Stimulated activated CD4-positive, alpha-beta T cell treated with anti-CD3 and anti-CD28 coated beads, TNF-alpha, amount 100 ng/mL, for 4 hours (primary cell): ENCODE measurements at regions not wholly inside any gene's neighbourhood (a gene's known extent, or its start where the extent isn't known, plus 50 kb on each side); places are given as distances from the start of the nearest gene placed in this dataset.

Experiments
- DNase-seq, 3 experiments: peaks; one replicate each; pipeline ENCODE4 v3.0.0-alpha.2; 2020; ENCODE audit warnings: low read depth in 3 of 3

DNA sequence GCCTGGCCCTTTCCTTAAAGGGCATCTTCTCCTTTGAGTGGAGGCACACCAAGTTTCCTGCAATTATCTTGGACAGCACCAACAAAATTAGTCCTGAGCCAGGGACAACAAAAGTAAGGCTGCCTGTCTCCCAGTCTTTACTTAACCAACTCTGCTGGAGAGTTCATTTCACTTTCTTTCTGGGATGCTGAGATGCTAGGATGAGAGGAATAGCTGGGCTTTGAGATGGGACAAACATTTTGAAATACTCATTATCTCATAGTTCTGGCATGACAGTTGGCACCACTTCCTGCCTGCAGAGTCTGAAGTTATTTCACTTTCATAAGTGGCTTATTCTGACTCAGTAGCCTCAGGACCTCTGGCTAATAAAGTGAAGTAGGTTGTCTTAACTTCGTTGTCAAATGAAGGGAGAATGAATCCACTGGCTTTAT, 157.0 kb downstream of the C9orf152 start:
- no peak for DNase-seq

DNA sequence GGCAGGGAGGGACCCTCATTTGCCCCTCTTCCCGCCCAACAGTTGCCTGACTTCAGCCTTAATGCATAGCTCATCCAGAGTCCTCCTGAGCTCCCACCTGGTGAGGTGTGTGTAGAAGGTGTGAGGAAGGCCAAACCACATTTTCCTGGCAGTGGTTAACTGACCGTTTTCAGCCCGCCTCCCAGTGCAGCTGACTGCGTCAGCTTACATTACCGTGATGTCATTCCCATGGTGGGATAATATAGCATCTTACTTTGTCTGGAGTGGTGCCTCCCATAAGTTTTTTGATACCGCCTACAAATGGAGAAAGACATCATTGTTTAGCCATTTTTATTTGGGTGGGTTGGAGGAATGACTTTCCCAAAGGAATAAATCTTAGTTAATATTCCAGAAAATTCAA, 151.9 kb downstream of the C9orf152 start:
- no peak for DNase-seq

DNA sequence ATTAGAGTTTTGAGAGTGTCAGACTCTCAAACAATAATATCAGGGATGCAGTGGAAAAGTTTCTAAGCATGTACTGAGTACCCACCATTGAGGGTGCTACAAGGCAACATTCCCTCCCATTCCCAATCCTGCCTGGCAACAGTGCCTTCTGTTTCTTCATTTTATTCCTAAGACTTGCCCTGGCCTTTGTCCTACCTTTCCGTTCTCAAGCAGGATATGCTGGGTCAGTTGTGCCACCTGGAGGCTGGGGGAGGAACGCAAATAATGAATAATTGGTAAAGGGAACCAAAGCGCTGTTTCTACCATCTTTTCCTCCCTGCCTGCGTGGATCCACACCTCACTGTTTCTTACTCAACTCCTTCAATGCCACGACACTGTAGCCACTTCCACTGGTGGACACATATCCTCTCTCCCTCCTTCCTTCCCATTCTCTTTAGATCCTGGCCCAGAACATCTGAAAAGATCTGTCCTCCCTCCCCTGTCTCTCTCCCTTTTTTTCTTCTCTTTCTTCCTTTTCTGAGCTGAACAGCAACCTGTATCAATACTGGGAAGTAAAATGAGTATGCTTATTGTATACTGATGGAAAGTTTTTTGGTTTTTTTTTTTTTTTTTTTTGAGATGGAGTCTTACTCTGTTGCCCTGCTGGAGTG, 149.5 kb downstream of the C9orf152 start:
- DNase-seq: peak in 2 of 3 experiments; percentile 13 to 41

DNA sequence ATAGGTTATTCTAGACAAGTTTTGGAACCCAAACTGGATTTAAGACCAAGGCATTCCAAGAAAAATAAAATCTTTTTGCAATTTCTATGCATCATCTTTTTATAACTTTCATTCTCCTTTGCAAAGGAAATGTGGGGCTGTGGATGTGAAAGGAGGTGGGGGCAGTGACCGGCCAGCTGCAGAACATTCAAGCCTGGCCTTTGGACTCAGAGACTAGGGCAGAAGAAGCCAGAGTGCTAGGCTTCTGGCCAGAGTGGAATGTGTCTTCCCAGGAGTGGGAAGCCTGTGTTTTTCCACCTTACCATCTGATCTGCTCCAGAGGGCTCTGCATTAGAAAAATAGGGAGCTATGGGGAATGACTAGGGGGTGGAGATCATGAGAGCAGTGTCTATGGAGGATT, 148.5 kb downstream of the C9orf152 start:
- no peak for DNase-seq

DNA sequence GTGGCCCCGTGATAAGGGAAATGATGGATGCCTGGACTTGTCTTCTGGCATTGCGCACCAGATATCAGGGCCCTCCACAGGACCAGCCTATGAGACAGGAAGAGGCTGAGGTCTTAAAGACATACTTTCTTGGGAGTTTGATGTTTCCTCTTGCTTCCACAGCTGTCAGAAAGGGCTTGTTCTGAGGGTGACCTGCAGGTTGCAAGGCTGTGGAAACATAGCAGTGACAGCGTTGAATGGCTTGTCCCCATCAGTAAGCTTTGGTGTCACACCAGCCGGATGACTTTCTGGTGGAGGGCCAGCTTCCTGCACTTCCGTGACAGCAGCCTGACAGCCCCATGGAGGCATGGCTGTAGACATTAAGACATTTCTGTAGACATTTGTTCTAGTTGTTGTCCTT, 143.2 kb downstream of the C9orf152 start:
- no peak for DNase-seq

DNA sequence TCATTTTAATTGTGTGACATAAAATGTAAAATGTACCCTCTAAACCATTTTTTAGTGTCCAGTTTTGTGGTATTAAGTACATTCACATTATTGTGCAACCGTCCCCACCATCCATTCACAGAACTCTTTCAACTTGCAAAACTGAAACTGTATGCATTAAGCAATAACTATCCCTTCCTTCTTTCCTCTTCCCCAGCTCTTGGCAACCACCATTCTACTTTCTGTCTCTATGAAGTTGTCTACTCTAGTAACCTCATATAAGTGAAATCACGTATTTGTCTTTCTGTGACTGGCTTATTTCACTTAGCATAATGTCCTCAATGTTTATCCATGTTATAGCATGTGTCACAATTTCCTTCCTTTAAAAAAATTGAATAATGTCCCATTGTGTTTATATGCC, 142.4 kb downstream of the C9orf152 start:
- no peak for DNase-seq

DNA sequence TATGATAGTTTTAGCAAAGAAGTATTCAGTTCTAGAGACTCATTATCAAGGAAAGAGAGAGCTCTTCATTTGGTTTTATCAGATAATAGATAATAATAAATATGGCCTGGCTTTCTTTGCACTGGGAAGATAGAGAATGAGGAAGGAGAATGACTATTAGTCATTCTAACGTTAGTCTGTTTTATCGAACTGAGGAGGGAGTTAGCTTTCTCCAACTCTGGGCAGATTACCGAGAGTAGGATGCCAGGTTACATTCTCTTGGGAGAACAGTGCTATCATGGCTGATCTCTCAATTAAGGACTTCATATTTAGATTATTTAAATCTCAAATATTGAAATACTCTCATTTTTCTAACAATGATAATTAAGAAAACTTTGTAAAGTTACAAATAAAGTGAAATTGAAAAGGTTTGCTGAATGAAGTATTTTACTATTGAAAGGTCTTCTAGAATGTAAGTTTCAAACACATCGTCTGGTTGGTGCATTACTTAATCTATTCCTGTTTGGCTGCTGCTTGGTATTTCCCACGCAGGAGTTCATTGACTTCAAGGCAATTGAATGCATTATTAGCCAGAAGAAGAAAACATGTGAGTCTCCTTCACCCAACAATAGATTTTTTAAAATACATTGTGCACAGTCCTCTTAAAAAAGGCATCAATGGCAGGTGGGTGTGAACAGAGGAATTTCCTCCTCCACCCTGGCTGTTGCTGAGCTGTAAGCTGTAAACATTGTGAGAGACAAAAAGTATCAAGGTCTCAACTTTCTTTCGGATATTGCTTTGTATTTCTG, 140.8 kb downstream of the C9orf152 start:
- no peak for DNase-seq

DNA sequence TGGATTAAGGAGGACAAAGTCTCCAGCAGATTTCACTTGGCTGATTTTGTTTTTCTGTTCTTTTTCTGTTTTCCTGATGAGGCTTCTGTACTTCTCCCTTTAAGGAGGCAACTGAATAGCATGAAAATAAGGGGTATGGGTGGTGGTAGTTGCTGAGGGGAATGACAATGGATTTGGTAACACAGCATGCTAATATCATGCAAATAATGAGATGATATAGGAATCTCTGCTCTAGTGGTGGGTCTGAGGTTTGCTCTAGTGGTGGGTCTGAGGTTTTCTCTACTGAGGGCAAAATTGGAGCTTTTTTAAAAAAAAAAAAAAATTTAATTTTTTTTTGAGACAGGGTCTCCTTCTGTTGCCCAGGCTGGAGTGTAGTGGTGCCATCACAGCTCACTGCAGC, 139.7 kb downstream of the C9orf152 start:
- DNase-seq: no peak

DNA sequence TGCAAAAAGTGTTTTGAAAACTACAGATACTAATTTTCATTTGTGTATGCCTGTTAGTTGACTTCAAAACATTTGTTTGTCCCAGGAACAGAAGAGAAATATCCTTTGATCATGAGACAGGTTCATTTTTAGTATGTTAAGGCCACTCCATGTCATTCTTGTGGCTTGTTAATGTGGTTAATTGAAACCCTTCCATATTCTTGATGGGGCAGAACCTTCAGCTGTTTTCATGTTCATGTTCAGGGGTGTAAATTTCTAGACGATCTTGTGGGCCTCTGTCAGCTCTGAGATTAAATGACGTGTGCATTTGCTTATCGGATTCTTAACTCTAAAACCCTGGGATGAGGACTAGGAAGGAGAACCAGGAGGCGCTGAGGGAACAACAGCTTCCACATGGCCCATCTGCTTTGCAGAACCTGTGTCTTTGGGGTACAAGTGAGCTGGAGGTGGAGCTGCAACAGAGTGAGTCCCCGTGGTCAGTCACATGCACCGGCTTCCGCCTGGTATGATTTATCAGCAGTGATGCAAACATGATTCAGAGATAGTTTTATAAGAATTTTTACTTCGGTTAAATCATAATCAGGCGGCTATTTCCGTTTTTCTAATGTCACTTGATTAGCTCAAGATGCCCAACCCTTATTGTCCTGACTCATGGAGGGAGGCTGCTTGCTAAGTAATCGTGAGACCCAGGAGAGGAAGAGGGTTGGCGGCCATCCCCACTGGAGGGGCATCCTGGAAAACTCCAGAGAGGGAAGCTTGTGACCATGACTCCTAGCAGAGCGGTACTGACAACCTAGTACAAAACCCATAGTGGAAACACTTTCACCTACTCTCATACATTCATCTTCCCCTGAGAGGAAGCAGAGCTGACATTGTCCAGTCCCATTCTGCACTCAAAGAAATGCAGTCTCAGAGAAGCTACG, 138.4 kb downstream of the C9orf152 start:
- no peak for DNase-seq

DNA sequence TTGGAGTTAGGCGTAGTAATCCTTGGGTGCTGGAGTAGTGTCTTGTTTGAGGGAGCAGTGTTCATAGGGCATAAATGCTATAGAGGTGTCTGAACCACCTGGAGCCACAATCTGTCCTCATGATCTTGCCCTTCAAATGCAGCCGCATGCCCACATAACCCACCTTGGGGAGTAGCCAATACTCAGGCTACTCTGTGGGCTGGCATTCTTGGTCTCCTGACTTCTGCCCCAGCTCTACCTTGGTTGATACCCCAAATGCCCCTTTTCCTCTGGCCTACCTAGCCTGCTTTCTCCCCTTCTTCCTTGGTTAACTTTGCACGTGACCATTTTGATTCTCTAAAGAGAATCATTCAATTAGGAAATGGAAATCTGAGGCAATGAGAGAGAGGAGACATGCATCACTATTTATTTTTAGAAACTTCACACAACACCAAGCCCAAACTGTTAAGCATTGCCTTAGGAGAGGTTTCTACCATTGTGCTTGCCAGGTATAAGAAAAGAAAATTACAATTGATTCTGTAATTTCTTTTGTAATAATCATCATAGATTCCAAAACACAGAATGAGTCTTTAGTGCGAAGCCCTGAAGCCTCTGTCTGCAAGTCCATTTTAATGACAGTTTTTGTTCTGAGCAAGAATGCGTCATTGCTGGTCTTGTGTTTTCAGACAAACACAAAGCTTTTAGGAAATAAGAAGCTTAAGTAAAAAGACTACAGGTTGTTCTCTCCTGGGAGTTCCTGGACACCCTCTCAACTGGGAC, 135.2 kb downstream of the C9orf152 start:
- no peak for DNase-seq

DNA sequence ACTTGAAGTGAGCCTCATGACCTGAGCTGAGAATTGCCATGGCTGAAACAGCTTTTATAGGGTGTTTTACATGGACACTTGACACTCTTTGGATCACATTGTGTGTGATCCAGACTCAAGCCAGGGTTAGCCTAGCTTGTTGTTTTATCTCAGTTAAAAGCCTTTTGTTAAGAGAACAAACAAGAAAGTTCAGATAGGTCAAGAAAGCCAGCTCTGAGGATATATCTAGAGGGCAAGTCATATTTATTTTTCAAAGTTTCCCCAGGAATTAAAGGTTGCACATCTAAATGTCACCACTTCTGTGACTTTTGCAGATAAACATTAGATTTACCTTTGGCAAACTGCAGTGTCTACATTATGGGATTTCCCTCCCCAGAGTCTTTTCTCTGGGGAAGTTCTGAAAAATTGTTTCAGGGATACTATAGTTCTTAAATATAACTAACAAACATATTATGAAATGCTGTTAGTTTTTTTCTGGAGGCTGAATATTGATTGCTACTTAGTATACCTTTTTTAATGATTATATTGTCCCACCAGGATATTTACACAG, 134.5 kb downstream of the C9orf152 start:
- no peak for DNase-seq

DNA sequence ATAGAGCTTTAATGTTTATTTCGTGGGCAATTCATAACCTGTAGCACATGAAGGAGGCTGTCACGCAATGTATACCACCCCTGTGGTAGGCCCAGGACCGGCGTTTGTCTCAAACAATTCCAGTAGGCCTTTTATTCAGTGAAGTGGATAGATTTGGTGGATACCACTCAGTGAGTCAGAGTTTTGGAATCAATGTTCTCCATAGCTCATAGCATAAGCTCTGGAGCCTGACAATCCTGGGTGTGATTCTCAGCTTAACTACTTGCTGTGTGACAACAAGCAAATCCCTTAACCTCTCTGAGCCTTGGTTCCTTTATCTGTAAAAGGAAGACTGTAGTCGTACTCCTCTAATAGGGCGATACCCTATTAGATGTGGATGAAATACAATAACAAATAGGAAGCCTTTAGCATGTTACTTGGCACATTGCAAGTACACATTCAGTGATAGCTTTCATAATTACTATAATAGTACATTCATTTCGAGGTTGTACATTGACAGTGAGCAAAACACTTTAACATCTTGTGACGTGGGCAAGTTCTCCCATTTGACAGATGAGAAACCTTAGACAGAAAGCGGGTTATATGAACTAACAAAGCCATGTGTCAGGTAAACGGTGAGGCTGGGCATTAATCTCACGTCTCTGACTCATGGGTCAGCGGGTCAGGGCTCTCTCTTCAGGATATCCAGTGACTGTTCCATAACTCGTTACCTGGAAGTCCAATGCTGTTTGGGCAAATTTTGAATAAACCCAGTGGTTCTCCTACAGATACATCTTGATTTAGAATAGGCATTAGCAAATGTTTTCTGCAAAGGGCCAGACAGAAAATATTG, 130.8 kb downstream of the C9orf152 start:
- DNase-seq: no peak

DNA sequence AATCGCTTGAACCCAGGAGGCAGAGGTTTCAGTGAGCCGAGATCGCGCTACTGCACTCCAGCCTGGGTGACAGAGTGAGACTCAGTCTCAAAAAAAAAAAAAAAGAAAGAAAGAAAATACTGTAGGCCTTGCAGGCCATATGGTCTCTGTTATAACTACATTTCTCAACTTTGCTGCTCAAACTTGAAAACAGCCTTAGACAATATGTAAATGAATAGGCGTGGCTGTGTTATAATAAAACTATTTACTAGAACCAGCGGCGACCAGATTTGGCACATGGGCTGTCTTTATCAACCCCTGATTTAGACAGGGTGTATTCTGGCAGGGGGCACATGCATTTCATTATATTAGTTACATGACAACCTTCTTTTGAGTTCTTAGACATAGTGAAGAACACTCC, 130.0 kb downstream of the C9orf152 start:
- DNase-seq: no peak

DNA sequence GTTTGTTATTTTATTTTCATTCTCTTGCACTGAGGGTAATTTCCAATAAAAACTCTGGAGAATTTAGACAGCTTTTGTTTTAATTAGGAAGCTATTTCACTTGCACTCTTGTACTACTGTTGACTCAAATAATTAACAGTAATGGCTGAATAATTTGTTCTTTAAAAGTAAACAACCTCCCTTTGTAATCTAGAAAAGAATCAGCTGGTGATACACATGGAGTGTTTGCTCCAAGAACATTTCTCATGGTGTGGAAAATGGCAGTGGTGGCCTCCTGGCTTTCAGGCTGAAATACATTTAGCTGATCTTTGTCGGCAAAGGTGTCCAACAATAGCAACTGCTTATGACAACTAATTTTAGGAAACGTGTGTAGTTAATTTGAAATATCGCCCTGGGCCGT, 129.4 kb downstream of the C9orf152 start:
- no peak for DNase-seq

DNA sequence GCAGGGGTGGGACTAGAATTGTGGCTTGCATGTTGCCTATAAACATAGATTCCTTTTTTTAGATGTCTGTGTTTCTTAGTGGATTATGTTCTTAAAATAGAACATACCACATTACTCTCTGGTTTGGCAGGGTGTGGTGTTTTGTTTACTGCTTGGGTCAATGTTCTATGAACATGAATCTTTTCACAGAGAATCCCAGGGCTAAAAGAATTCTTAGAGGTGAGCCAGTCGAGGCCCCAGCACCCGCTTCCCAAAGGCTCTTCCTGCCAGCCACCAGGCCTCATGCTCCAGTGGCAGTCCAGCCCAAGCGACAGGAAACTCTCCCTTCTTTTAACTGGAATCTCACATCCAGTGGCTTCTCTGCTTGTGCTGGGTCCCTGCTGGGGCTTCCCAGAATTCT, 126.6 kb downstream of the C9orf152 start:
- no peak for DNase-seq

DNA sequence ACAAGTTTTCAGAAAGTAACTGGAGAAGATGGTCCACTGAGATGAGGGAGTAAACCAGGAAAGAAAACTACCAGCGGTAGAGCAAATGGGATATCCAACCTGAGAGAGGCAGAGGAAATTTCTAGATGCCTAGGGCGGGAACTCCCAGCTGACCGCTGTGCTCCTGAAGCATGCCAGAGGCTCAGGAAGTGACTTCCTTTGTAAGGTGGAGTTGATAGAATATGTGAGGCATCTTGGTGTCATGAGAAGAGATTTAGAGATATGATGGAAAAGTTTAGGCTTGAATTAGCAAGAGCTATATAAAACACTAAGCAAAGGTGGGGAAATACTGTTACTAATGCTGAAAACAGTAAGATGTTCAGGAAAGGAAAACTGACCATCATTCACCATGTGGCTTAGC, 124.1 kb downstream of the C9orf152 start:
- DNase-seq: no peak

DNA sequence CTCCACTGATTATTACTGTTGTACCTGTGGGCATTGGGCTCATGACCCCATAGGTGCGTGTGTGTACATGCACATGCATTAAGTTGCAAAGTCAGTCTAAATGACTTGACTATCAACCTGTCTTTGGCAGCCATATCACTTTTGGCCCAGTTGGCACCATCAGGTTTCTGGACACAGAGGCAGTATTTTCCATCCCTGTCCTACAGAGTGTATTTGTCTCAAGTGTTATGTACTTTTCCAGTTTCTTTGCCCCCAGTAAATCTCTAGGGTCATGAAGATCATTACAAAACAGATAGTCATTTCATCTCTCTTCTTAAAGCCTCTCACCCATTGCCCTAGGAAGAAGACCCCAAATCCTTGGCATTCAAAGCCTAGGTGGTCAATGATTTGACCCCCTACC, 121.4 kb downstream of the C9orf152 start:
- no peak for DNase-seq

DNA sequence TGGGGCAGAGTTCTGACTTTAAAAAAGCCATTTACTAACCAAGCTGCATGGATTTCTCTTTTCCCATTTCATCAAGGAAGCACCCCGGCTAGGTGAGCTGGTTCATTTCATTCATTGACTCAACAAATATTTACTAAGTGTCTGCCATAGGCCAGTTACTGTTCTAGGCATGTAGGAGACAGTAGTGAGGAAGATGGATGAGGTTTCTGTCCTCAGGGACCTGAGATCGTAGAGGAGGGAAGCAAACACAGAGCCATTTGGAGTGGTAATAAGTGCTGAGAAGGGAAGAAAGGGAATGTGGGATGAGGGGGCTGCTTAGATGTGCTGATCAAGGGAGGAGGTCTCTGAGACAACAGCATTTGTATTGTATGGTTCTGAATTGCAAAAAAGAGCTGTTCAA, 120.4 kb downstream of the C9orf152 start:
- no peak for DNase-seq

DNA sequence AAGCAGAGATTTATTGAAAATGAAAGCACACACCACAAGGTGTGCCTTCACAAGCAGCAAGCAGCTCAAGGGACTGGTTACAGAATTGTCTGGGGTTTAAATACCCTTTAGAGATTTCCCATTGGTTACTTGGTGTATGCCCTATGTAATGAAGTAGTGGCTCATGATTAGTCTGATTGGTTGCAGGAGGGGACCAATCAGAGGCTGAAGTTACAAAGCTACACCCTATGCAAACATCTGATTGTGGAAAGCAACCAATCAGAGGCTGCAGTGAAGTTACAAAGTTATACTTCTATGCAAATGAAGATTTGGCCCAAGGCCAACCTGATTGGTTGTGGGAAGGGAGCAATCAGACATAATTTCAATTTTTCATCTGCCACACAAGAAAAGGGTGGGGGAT, 119.9 kb downstream of the C9orf152 start:
- DNase-seq: no peak

DNA sequence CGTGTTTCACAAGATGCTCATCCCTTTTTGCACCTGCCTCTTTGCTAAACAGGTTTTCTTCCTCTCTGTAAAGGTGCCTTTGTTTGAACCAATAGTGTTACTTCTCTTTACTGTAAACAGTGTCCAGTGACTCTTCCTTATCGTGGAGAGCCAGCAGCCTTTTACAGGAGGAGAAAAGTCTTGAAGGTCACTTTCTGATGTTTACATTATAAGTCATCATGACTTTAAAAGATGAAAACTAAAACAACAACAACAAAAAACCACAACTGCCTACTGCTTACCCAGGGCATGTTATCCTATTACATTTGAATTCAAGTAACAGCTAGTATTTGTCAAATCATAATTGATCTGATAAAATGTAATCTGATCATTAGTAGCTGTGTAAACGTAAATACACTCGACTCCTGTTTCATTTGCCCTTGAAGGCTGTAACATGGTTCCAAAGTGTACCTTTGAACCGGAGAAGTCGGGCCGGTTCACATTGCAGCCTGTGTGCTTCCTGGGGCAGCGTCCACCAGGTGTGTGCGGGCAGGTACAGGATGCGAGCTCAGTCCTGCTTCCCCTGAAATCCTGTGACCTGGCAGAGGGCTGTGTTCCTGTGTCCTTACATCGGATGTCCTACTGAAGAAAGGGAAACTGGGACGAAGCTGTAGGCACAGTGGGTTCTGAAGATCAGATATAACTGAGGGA, 118.1 kb downstream of the C9orf152 start:
- no peak for DNase-seq
